ENCODE measurements at regions not wholly inside any gene's neighbourhood (a gene's known extent, or its start where the extent isn't known, plus 50 kb on each side); places are given as distances from the start of the nearest gene placed in this dataset.
A peak's percentile ranks its signal among the peaks of the same experiment; 100 is the strongest.

DNA sequence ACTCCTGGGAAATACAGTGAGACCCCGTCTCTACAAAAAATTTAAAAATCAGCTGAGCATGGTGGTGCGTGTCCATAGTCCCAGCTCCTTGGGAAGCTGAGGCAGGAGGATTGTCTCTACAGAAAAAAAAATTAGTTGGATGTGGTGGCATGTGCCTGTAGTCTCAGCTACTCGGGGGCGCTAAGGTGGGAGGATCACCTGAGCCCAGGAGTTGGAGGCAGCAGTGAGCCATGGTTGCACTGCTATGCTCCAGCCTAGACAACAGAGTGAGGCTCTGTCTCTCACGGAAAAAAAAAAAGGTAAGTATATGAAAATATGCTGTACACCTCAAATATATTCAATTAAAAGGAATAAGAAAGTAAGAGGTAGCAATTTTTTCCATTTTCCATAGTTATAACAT is 92.5 kb upstream of the TGIF1 start:
- DNase-seq (ENCODE audit: insufficient read length, low spot score) (no peak), FAIRE-seq (no peak)

- FAIRE-seq = no peak
Observed at GRCh38 chr18:3358310-3358709, 91.7 kb upstream of the TGIF1 start.

GRCh38 chr18:3360211-3360610 is 89.8 kb upstream of the TGIF1 start:
- no peak for FAIRE-seq
- DNase-seq (ENCODE audit: insufficient read length, low spot score) = no peak

More at GRCh38 chr18:3358310-3358709, 91.7 kb upstream of the TGIF1 start:
- DNase-seq (ENCODE audit: insufficient read length, low spot score) = no peak

GRCh38 chr18:3367491-3368091 is 82.4 kb upstream of the TGIF1 start:
- FAIRE-seq (no peak), DNase-seq (ENCODE audit: insufficient read length, low spot score) (no peak)

DNA sequence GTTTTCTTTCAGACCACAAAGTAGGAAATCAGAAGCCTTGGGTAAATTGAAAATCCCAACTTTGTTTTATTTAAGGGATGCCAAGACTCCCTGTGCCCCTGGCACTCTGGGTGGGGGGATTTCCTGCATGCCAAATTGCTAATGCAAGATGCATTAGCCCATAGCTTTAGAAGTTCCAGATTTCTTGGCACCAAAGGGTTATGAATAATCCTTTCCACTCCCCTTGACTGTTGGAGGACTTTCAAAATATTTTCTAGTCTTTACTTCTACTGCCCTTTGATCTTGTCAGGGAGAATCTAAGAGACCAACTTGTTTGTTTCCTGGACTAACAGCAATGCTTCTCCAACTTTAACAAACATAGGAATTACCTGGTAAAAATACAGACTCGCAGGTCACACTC is 81.8 kb upstream of the TGIF1 start:
- FAIRE-seq (no peak), DNase-seq (ENCODE audit: insufficient read length, low spot score) (no peak)

- no peak for FAIRE-seq
- DNase-seq (ENCODE audit: insufficient read length, low spot score) = no peak
Observed at GRCh38 chr18:3379685-3380084, 70.3 kb upstream of the TGIF1 start.

DNA sequence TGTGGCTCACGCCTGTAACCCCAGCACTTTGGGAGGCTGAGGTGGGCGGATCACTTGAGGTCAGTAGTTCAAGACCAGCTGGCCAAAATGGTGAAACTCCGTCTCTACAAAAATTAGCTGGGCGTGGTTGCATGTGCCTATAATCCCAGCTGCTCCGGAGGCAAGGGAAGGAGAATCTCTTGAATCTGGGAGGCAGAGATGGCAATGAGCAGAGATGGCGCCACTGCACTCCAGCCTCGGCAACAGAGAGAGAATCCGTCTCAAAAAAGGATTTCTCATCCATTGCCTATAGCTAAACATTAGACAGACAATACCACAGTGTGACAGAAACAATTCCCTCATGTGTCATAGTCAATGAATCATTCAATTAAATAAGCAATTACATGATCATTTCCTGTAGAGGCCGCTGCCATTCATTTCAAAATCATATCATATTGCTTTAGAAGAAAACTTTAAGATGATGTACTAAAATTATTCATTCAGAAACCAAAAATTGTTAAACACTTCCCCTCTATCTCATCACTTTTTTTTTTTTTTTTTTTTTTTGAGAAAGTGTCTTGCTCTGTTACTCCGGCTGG is 69.5 kb upstream of the TGIF1 start:
- DNase-seq (ENCODE audit: insufficient read length, low spot score) (no peak), FAIRE-seq (no peak)

GRCh38 chr18:3383381-3383915 is 66.5 kb upstream of the TGIF1 start:
- DNase-seq (ENCODE audit: insufficient read length, low spot score) = no peak

DNA sequence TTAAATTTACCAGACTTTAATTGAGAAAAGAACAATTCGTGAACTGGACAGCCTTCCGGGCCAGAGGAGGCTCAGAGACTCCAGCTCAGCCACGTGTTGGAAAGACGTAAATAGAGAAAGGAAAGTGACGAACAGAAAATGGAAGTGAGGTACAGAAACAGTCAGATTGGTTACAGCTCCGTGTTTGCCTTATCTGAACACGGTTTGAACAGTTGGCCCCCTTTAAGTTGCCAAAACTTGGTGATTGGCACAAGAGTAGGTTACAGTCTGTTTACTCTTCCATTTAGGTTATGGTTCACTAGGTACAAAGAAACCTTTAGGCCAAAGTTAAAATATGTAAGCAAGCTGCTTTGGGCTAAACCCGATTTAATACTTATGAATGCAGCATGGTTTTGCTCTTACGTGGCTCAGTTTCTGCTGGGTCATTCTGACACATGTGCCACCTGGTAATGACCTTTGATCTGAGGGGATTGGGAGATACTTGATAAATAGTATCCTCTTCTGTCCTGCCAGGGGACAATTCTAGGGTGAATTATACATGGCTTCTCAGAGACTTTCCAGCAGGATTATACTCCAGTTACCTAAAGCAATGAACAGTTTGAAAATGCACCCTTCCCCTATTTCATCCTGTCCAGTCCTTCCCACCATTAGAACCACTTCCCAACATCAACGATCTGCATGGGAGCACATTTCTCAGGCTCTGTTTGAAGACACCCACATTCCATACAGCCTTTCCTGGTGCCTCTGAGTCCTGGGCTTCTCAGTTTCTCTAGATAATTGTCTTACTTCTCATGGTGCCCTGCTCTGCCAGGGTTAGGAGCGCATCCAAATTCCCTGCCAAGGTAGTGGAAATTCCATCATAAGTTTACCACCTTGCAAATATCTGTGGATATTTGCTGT is 65.1 kb upstream of the TGIF1 start:
- FAIRE-seq (peak; percentile 95), DNase-seq (ENCODE audit: insufficient read length, low spot score) (no peak)

More at GRCh38 chr18:3383381-3383915, 66.5 kb upstream of the TGIF1 start:
- FAIRE-seq = no peak

- DNase-seq (ENCODE audit: insufficient read length, low spot score) = no peak
- no peak for FAIRE-seq
Observed at GRCh38 chr18:3388323-3388722, 61.6 kb upstream of the TGIF1 start.

DNA sequence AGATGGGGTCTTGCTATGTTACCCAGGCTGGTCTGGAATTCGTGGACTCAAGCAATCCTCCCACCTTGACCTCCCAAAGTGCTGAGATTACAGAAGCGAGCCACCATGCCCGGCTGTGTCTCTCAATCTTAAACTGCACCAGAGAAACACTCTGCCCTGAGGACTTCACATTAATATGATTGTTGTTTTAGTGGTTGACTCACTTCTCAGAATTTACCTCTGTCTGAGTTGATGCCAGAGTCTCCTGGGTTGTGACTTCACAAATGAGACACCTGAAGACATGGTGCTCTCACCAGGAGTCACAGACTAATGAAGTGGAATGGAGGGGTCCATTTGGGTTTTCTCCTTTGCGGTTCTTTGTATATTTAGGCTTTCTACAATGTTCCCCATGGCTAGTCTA is 61.0 kb upstream of the TGIF1 start:
- FAIRE-seq (no peak), DNase-seq (ENCODE audit: insufficient read length, low spot score) (no peak)

GRCh38 chr18:3389977-3390376 is 60.0 kb upstream of the TGIF1 start:
- FAIRE-seq = no peak
- DNase-seq (ENCODE audit: insufficient read length, low spot score) = no peak

DNA sequence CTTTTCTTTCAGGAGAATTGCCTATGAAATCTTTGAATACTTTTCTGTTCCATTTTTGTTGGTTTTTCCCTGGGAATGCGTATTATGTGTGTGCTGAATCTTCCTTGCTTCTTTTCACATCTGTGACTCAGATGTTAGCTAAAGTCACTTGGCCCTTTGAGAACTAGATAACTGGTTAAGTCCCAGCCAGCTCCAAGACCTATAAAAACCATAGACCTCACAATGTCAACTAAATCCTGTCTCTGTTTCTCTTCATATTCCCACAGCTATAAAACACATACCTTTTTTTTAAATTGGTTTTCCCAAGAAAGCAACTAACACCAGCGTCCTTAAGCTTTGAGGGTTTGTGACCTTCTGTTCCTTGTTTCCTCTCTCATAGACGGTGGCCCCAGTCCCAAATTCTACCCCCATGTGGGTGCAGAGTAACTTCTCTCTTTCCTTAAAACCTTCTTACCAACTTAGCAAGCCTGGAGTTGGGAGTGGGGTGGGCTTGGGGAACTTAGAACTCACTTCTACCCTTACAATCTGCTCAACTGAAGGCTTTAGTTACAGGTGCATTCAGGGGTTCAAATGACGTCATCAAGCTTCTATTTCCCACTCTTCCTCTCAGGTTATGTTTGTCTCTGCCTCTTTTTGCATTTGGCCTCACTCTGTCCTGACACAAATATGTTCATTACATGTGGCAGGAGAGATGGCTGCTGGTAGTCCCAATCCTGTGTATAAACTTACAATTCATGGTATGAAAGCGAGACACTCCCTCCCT is 58.1 kb upstream of the TGIF1 start:
- no peak for DNase-seq (ENCODE audit: insufficient read length, low spot score)
- no peak for FAIRE-seq

- DNase-seq (ENCODE audit: insufficient read length, low spot score) (no peak), FAIRE-seq (no peak)
Observed at GRCh38 chr18:3392467-3392855, 57.5 kb upstream of the TGIF1 start.

GRCh38 chr18:3394648-3395047 is 55.3 kb upstream of the TGIF1 start:
- DNase-seq (ENCODE audit: insufficient read length, low spot score) (no peak), FAIRE-seq (no peak)

GRCh38 chr18:3395466-3395865 is 54.5 kb upstream of the TGIF1 start:
- no peak for FAIRE-seq
- no peak for DNase-seq (ENCODE audit: insufficient read length, low spot score)

DNA sequence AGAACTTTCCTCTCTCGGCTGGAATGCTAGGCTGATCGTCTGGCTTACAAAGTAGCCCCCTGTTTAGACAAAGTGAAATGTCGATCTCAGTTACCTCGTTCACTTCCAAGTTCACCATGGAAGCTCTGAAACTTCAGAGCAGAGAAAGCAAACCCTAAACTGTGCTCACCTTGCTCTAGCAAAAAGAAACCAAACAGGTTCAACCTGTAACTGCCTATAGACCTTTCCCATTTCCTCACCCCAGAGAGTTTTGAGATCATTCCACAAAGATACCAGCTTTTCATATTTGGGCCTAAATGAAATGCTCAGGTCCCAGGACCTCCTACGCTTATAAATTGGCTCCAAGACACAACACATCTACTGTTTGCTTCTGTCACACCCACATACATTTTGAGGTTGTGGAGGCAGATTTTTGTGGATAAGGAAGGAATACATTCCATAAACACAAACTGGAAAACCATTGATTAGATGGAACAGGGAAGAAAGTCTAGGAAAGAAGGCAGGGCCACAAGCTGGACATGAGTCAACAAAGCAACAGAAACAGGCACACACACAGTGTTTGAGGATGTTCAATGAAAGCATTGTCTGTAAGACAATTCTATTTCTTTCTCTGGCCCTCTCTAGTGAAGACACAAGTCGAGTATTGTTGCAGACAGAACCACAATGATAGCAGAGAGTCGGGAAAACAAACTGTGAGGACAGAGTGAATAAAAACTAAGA is 52.8 kb upstream of the TGIF1 start:
- FAIRE-seq = no peak
- no peak for DNase-seq (ENCODE audit: insufficient read length, low spot score)

DNA sequence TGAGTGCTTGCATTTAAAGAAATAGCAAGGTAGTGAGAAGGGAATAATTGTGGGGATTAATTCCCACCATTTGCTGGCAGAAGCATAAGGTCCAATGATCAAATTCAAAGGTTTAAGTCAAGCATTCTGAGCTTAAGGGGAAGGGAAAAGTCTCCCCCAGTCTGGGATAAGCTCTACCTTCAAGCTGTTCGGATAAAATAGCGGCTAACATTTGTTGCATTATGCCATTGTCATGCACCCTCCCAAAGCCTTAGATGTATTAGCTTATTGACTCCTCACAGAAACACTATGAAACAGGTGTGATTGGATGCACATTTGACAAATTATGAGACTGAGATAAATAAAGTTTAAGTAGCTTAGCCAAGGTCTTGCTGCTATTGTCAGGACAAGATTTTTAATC is 52.2 kb upstream of the TGIF1 start:
- FAIRE-seq = no peak
- no peak for DNase-seq (ENCODE audit: insufficient read length, low spot score)
